ENCODE measurements at regions not wholly inside any gene's neighbourhood (a gene's known extent, or its start where the extent isn't known, plus 50 kb on each side); places are given as distances from the start of the nearest gene placed in this dataset.

GRCh38 chr14:43356382-43356781 lies 1150.7 kb downstream of the FSCB start:
- TF ChIP-seq FOS (IDR thresholded peaks at IDR 0.05; ENCODE audit: borderline replicate concordance, insufficient read depth, low read length) (no peak), GATA2 (IDR thresholded peaks at IDR 0.05; ENCODE audit: insufficient read depth, insufficient read length, low read depth, low read length) (no peak), JUN (IDR thresholded peaks at IDR 0.05; ENCODE audit: borderline replicate concordance, insufficient read depth, insufficient read length, low read depth) (no peak), POLR2AphosphoS5 (IDR thresholded peaks at IDR 0.05; ENCODE audit: insufficient read depth, low read depth, low read length) (no peak), POLR2A (IDR thresholded peaks at IDR 0.05; ENCODE audit: low read depth, low read length) (no peak), MAX (IDR thresholded peaks at IDR 0.05; ENCODE audit: insufficient read depth, insufficient read length) (no peak), EZH2 (IDR thresholded peaks at IDR 0.05; ENCODE audit: borderline replicate concordance, low read depth, low read length, severe bottlenecking) (no peak), MYC (IDR thresholded peaks at IDR 0.05; ENCODE audit: low read depth, low read length) (no peak), CTCF (IDR thresholded peaks at IDR 0.05; ENCODE audit: extremely low read depth in 1 of 2, insufficient read depth in 1 of 2, low read depth in 1 of 2, low read length in 2 of 2) (no peak)
- ChIA-PET CTCF (no interaction called here), POLR2A (no interaction called here)
- Histone ChIP-seq H3K79me2 (ENCODE audit: control insufficient read depth, insufficient read depth, low read length) (no peaks in the 10 kb centered on the region), H3K4me3 (replicated peaks in 1 of 3; ENCODE audit: insufficient read depth in 1 of 3, low read depth in 1 of 3, low read length in 3 of 3) (no peak overlapping the region), H3K9me1 (replicated peaks; ENCODE audit: control insufficient read depth, extremely low read depth, insufficient read depth, low read length) (no peaks in the 10 kb centered on the region), H3K9ac (replicated peaks; ENCODE audit: extremely low read depth, insufficient read depth, low read length) (no peak overlapping the region), H4K20me1 (replicated peaks; ENCODE audit: control insufficient read depth, extremely low read depth, insufficient read depth, low read length) (no peaks in the 10 kb centered on the region), H3K36me3 (ENCODE audit: control insufficient read depth in 2 of 2, extremely low read depth in 1 of 2, insufficient read depth in 2 of 2, low read length in 2 of 2) (no peaks in the 10 kb centered on the region), H3K4me2 (ENCODE audit: insufficient read depth, low read length) (no peak overlapping the region), H3K4me1 (ENCODE audit: control insufficient read depth, extremely low read depth, insufficient read depth, low read length) (no peaks in the 10 kb centered on the region), H3K9me3 (replicated peaks; ENCODE audit: control insufficient read depth, insufficient read depth, low read length) (peaks cover 4% of the 10 kb centered on the region), H3K27me3 (ENCODE audit: control insufficient read depth in 2 of 2, insufficient read depth in 2 of 2, low read length in 2 of 2) (no peaks in the 10 kb centered on the region), H3K27ac (ENCODE audit: insufficient read depth, low read depth, low read length) (no peak overlapping the region), H2AFZ (ENCODE audit: low read depth, low read length) (no peak overlapping the region)
- FAIRE-seq (no peak), DNase-seq (ENCODE audit: low read depth, low spot score) (no peak)
- no TSS peak for BruUV-seq (replicated peaks)
- dilution Hi-C loops (cut with MboI; ENCODE audit: extremely low pct_ligation_motif_present, low sequenced_read_pairs) (no loop called here), intact Hi-C loops (cut with micrococcal nuclease) (no loop called here)

Measured in endothelial cell of umbilical vein (primary cell).